GM04504 (cell line): ENCODE measurements at regions not wholly inside any gene's neighbourhood (a gene's known extent, or its start where the extent isn't known, plus 50 kb on each side); places are given as distances from the start of the nearest gene placed in this dataset.
"Not testable (repeated sequence)": the region's sequence is repeated elsewhere in the genome, so short reads cannot be mapped to it uniquely, and the experiment has no call there.

Experiments
- DNase-seq: peaks from one replicate; pipeline ENCODE4 v3.0.0-alpha.2; 2012; ENCODE audit warnings: low read depth

DNA sequence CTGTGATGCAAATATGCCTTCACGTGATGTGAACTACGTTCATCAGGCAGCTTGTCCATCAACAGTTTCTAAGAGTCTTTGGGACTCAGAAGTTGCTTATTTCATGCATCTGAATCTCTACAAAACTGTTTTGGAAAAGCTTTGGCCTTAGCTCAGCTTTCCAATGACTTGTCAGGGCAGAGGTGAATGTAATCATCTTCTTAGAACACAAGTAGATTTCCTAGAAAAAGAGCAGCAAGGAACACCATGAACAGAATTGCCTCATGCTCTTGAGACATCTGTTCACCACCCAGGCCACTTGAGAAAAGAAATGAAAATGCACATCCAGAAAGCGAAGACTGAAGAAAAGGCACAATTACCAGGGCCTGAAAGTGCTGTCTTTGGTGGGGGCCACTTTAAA, 105.8 kb upstream of the PDHA1 start:
- no peak for DNase-seq

DNA sequence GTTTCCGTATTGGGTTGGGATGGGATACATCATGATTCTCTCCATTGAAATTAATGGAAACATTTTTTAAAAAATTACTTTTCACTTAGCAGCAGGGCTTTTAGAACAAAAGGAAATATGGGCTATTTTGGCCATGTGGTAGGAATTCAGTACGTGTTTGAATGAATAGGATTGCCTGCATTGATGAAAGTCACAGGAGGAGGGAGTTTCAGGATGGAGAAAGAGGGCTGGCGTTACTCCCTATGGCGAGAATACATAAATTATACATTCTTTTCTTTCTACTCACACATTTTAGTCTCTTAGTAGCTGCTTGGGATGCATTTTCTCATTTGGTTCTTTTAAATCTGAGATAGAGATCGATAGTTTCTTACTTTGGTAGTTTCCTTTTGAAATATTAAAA, 100.3 kb upstream of the PDHA1 start:
- DNase-seq: no peak

DNA sequence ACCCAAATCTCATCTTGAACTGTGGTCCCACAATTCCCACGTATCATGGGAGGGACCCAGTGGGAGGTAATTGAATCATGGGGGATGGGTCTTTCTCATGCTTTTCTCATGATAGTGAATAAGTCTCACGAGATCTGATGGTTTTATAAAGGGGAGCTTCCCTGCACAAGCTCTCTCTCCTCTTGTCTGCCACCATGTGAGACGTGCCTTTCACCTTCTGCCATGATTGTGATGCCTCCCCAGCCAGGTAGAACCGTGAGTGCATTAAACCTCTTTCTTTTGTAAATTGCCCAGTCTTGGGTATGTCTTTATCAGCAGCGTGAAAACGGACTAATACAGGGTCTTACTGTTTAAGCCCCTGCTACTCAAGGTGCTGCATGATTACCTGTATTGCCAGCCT, 98.8 kb upstream of the PDHA1 start:
- not testable (repeated sequence) for DNase-seq

DNA sequence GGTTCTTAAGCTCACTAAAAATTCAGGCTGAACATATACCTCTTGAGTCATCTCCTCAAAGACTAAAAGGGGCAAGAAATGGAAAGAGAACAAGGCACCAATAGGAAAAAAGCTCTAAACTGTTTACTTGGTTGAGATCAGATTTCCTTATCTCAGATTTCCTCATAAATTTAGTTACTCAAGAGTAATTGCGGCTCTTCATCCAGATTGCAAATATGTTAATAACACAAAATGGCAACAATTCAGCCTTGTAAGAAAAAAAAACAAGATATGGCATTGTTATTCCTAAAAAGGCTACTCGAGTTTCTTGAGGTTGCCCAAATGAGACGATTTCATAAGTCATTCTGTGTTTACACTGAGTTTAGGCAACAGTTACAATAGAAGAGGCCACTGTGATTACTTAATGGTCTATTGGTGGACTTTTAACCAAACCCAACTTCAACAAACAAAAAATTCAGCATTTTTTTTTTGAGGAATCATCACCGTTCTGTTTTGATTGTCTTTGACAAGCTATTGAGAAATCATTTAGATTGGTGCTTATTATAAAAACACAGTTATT, 97.9 kb upstream of the PDHA1 start:
- DNase-seq: no peak

DNA sequence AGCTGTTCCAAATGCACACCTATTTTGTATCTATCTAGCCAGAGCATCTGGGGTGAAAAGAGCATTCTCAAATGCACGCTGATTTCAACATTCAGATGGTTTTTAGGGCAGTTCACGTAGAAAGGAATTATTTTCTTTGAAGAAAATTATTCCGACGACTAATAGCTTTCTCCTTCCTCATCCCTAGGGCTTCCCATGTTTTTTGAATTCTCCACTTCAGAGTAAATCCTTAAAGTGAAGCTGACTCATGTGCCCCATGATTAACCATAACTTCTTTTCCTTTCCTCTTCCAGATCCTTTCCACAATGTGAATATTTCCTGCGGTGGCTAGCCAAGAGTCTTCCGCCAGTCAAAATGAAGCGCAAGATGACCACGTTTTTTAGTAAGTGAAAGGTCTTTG, 86.7 kb upstream of the PDHA1 start:
- no peak for DNase-seq

DNA sequence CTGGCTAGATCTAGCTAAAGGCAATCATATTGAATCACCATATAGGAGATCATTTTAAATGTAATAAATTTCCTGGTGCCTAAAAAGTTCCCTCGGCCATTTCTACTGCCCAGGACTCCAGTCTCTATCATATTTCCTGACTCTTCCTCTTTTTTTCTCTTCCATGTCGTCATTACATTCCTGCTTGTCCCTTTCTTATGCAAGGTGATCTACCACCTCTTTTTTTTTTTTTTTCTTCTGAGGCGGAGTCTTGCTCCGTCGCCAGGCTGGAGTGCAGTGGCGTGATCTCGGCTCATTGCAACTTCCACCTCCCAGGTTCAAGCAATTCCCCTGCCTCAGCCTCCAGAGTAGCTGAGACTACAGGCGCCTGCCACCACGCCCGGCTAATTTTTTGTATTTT, 82.7 kb upstream of the PDHA1 start:
- not testable (repeated sequence) for DNase-seq

DNA sequence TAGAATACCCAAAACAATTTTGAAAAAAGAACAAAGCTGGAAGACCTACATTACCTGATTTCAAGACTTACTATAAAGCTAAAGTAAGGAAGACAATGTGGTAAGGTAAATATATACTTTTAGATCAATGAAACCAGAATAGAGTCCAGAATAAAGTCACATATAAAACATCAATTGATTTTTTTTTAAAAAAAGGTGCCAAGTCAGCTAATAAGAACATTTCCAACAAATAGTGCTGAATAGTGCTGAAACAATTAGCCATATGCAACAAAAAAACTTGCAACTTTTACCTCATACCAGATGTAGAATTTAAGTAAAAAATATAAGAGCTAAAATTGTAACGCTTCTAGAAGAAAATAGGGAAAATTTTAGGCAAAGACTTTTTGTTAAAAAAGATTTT, 73.0 kb upstream of the PDHA1 start:
- DNase-seq: no peak

DNA sequence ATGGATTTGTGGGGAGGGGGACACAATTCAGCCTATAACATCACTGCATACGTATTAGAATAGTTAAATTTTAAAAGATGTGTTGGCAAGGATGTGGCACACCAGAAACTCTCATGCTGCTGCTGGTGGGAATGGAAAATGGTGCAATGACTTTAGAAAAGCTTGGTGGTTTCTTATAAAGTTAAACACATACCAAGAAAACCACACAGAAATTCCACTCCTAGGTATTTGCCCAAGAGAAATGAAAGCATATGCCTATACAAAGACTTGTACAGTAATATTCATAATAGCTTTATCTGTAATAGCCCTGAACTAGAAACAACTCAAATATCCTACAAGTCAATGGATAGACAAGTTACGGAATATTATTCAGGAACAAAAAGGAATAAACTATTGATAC, 71.3 kb upstream of the PDHA1 start:
- DNase-seq: no peak

DNA sequence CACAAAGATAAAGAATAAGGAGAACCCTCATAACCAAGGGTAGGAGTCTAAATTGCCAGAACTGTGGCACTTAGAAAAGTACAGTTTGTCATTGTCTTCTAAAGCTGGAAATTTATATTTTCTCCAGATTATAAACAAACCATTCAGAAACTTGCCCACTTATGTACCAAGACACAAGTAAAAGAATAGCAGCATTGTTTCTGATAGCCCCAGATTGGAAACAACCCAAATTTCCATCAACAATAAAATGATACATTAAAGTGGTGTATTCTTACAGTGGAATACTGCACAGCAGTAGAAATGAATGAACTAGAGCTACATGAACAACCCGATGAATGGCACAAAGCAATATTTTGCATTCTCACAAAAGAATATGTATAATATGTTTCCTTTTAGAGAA, 63.1 kb upstream of the PDHA1 start:
- no peak for DNase-seq

DNA sequence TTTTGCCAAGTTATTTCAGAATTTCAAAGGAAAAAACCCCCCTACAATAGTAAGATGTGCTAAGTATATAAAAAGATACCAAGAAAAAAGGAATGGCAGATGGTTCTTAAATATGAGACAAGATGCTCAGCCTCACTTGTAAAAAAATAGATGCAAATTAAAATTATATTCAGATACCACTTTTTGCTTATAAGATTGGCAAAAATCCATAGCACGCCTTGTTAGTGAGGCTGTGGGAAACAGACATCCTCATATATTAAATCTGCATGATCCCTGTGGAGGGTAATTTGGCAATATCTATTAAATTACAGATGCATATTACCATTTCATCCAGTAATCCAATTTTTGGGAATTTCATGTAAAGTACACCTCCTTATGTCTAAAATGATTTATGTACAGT, 62.5 kb upstream of the PDHA1 start:
- DNase-seq: no peak

DNA sequence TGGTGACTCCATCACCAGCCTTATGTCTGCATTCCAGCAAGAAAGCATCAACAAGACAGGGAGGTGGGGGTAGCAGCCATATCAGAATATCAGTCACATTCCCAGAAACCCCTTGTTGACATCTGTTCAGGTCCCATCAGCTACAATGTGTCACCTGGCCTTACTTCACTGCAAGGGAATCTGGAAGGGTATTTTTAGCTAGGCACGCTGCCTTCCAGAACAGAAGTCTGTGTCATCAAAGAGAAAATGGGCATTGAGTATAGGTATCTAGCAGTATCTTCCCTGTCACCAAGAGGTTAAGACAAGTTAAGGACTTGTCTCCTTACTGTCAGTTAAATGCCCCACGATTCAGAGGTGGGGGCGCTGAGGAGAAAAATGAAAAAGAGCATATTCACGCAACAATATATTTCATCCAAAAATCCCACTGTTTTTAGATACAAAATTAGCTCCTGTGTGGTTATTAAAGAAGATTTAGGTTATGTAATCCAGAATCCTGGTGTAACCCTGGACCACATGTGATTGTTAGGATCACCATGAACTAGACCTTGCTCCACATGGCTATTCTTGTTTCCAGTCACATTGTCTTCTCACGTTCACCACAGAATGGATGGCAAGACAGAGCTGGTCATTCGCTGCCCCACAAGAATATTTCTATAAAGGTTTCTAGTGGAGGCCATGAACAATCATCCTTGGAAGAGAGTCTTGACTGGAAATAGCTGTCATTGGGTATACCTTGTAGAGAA, 60.0 kb upstream of the PDHA1 start:
- DNase-seq: no peak

DNA sequence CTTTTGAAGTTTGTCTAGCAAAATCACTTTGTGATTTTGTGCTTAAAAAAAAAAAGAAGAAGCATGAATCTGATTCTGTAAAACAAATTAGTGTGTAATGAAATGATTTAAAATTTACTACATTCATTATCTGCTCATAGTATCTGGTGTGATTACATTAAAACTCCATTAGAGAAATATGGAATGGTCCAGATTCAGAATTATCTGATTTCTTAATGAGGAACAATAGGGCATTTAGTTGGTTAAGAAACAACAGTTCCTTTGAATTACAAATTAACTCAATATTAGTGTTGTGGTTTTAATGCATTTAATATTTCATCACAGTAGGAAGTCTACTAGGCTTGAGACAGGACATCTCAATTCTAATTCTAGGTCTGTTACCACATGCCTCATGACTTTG, 57.9 kb upstream of the PDHA1 start:
- DNase-seq: no peak

DNA sequence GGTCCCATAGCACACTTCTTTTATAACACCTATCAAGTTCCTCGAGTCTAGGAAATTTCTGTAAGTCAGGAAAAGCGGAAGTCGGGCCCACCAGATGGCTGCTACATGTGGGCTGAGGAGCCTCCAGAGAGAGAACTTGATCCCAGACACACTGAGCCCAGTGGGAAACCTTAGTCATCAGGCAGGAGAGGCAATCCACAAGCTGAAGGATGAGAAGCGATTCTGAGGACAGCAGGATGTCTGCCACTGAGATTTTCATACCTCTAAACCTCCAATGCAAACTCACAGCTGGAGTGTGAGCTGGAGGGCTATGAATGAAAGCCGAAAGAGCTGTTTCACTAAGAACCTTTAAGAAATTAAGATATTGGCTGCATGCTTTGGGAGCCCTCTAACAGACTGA, 52.6 kb upstream of the PDHA1 start:
- DNase-seq: no peak

DNA sequence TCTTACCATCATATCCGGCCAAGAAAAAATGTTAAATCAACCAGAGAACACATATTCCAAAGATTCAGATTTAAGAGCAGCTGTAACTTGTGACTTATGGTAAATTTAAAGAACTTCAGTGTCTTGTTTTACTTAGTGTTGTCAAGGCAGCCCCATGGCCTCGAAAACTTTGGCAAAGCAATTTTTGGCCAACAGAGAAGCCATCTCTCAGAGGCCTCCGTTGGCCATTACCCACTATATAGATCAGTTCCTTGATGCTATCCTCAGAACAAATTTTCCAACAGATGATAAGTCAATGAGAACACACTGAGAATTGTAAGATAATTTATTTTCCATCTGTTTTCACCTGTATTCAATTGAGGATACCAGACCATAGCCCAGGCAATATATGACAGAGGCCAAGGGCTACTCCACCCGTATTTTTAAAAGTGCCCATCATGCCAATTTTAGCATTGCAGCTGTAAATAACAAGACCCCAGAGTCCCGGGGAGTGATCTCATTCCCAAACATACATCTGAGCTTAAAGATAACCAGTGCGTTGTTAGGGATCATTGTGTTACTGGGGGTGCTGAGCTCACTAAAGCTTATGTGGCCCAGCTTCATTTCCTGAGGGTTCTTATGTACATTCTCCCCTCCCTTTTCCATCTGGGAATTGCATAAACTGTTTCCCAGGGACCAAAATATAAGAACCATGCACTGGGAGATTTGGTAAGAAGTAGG, 50.0 kb upstream of the PDHA1 start:
- DNase-seq: no peak
